ENCODE measurements at regions not wholly inside any gene's neighbourhood (a gene's known extent, or its start where the extent isn't known, plus 50 kb on each side); places are given as distances from the start of the nearest gene placed in this dataset.
"Not testable (repeated sequence)": the region's sequence is repeated elsewhere in the genome, so short reads cannot be mapped to it uniquely, and the experiment has no call there.

DNA sequence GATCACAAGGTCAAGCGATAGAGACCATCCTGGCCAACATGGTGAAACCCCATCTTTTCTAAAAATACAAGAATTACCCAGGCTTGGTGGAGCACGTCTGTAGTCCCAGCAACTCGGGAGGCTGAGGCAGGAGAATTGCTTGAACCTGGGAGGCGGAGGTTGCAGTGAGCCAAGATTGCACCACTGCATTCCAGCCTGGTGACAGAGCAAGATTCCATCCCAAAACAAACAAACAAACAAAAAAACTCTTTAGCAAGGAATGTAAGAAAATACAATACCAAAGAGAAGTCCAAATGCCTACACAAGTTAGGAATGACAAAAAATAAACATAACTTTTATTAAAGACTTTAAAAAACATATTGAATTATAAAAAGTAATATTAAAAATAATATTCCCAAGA, 462.3 kb downstream of the C12orf50 start:
- DNase-seq (ENCODE audit: low spot score), result not testable (repeated sequence)

DNA sequence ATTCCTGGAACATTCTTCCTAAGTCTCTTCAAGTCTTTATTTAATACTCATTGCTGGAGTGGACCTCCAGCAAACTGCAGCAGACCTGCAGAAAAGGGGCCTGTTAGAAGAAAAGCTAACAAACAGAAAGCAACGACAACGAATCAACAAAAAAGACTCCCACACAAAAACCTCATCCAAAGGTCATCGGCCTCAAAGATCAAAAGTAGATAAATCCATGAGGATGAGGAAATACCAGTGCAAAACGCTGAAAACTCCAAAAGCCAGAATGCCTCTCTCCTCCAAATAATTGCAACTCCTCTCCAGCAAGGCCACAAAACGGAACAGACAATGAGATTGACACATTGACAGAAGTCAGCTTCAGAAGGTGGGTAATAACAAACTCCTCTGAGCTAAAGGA, 472.2 kb downstream of the C12orf50 start:
- no peak for DNase-seq (ENCODE audit: low spot score)

DNA sequence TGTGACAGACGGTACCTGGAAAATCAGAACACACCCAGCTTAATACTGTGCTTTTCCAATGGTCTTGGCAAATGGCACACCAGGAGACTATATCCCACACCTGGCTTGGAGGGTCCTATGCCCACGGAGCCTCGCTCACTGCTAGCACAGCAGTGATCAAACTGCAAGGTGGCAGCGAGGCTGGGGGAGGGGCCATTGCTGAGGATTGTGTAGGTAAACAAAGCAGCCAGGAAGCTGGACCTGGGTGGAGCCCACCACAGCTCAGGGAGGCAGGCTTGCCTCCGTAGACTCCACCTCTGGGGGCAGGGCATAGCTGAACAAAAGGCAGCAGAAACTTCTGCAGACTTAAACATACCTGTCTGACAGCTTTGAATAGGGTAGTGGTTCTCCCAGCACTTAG, 498.0 kb downstream of the C12orf50 start:
- DNase-seq (ENCODE audit: low spot score), result not testable (repeated sequence)

DNA sequence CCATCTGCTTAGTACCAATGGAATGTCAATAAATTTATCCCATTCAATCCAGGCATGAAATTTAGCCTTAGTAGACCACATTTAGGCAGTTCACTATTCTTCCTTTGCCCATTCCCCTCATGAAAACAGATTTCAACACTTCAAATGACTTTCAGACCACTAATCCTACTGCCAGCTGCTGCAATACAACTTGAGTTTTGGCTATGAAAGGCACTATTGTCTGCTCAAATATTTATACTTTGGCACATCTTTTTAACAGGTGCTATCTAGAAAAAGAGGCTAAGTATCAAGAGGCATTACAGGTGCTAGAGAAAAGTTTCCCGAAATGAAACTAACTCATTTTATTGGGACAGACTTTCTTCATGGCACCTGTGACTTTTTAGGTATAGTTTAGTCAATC, 499.8 kb downstream of the C12orf50 start:
- DNase-seq (ENCODE audit: low spot score), result no peak

DNA sequence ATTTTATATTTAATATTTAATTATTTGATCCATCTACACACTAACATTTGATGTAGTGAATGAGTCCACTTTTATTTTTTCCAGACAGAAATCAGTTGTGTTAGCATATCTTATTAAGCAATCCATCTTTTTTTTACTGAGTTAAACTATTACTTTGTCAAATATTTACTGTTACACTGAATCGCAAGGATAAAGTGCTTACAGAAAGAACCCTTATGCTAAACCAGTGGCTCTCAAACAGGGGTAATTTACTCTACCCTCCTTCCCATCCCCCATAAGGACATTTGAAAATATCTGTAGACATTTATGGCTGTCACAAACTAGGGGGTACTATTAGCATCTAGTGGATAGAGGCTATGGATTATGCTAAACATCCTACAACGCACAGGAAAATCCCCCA, 508.2 kb downstream of the C12orf50 start:
- no peak for DNase-seq (ENCODE audit: low spot score)

DNA sequence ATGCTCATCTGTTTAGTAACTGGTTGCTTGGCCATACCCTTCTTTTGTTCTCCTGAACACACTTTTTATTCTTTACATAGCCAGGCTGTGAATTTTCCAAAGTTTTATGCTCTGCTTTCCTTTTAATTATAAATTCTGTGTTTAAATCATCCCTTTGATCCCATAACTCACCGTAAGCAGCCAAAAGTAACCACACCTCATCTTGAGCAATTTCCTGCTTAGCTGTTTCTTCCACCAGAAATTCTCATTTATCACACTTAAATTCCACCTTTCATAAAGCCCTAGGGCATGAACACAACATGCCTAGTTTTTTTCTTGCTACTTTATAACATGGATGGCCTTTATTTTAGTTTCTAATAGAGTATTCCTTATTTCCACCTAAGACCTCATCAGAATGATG, 510.7 kb downstream of the C12orf50 start:
- DNase-seq (ENCODE audit: low spot score), result no peak

DNA sequence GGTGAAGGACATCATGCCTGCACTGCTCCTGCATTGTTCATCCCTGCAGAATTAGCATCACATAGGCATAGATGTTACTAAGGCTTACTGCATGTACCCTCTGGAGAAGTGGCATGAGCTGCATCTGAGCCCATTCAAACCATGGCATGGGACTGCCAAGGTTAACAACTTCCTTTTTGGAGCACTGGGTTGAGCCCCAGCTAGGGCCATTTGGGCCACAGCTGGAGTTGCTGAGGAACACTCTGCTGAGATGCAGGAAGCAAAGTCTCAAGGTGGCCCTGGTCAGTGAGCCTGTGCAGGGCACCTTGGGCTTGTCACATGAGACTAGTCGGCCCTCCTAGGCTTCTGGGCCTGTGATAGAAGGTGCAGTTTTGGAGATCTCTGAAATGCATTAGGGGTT, 511.2 kb downstream of the C12orf50 start:
- no peak for DNase-seq (ENCODE audit: low spot score)

DNA sequence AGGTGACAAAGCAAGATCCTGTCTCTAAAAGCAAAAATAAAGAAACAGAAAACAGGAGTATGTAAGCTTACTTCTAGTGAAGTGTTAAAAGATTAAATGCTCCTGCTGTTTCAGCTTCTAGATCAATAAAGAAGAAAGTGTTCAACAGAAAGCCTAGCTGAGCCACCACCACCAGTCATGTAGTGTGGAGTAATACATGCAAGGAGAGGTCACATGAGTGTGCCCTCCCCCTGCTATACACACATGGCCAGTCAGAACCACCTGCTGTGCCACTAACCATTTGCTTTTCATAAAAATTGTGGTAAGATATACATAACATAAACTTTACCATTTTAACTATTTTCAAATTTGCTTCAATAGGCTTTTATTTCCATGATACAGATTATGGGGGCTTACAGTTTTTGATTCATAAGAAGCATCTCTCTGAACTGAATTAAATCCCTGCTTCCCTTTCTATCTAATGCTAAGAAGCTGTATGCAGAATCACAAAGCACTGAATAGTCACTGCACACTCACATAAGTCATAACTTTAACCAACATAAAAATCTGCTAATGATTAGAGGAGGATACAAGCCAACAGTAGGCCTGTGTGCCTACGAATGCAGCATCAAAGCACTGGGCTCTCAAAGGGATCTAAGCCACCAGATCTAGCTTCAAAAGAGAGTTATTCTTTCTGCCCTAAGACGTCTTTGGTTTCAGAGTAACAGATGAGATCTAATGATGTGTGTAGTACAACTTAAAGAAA, 515.5 kb downstream of the C12orf50 start:
- no peak for DNase-seq (ENCODE audit: low spot score)

DNA sequence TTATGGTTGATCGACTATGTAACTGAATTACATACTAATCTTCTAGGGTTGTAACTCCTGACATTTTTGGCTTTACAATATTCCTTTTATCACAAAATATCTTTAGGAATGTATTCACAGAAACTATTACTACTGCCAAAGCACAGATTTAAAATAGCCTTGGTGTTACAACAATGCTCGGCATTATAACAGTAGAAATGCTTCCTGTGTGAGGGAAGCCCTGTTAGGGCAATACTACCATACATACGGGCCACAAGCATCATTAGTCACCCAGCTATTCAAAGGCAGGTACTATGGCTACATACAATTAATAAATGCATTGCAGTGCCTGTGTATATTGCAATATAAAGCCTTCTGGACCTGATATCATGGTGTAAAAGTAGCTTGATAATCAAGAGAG, 517.8 kb downstream of the C12orf50 start:
- DNase-seq (ENCODE audit: low spot score), result no peak

DNA sequence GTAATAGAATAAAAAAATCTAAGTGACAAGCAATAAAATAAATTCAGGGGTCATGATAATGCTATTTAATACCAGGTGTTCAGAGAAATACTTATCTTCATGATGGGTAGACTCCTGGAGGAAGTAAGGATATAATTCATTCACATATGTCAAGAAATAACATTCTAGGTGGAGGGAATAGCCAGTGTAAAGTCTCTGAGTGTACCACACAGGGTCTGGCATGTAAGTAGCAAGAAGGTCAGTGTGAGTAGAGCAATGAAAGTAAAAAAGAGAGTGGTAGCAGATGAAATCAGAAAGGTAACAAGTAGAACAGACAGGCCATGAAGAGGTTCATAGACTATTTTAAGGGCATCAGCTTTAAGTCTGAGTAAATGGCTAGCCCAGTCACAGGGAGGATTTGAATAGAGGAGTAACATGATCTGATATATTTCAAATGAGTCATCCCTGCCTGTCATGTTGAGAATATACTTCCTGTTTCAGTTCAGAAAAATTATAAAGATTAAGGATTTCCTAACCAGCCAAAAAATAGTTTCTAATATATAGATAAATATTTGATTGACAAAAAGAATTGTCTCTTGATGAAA, 519.9 kb downstream of the C12orf50 start:
- DNase-seq (ENCODE audit: low spot score), result no peak

DNA sequence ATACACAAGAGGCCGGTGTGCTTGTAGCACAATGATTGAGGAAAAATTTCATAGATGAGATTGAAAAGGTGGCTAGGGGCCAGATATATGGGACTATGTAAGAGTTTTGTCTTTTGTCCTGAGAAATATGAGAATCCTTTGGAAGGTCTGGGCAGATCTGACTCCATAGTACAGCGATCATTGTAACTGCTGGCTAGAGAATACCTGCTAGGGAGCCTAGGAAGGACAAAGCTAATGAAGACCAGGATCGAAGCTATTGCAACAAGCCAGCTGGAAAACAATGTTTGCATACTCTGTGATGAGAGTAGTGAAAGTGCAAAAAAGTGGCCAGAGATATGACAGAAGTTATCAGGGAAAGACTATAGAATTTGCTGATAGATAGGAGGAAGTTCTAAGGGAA, 537.6 kb downstream of the C12orf50 start:
- DNase-seq (ENCODE audit: low spot score), result no peak

DNA sequence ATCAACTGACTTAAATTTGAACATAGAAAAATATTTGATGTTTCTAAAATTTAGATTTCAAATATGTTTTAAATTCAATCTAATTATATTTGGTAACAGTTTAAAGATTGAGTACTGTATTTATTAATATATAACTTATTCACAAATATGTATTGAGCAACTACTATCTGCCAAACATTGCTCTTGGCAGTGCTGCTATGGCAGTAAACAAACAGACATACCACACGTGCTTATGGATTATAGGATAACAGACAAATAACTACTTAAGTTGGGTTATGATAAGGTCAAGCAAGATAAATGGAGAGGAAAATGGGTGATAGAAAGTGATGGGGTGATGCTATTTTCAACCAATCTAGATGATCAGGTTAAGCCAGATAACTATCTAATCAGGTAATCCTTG, 538.1 kb downstream of the C12orf50 start:
- DNase-seq (ENCODE audit: low spot score), result no peak

DNA sequence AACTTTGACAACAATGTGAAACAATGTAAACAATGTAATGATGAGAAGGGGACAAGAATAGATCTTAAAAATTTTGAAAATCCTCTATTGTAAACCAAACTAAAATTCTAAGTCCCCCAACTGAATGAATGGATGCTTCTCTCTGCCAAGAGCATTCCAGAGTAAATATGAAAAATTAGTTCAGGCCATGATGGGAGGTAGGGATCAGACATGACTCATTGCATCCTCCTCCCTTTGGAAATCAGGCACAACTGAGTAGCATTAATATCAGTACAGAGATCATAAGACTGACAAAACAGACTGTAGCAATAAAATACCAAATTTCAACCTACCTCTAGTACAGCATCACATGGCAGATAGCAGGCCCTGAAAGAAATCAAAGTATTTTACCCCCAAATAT, 559.9 kb downstream of the C12orf50 start:
- DNase-seq (ENCODE audit: low spot score), result no peak

DNA sequence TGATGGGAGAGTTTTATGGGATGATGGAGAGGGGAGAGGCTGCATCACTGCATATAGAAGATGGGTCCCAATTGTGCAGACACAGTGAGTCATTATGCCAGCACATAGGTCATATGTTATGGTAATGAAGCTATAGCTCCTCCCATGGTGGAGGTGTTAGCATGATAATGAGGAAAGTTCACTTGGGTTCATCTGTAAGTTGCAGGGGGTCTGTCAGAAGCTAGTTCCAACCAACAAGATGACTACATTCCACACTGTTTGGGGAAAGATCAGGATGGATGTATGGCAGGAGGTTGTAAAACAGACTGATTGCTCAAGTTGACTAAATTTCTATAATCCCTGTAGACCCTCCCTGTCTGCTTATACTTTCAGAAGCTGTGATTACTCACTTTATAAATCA, 561.3 kb downstream of the C12orf50 start:
- no peak for DNase-seq (ENCODE audit: low spot score)

DNA sequence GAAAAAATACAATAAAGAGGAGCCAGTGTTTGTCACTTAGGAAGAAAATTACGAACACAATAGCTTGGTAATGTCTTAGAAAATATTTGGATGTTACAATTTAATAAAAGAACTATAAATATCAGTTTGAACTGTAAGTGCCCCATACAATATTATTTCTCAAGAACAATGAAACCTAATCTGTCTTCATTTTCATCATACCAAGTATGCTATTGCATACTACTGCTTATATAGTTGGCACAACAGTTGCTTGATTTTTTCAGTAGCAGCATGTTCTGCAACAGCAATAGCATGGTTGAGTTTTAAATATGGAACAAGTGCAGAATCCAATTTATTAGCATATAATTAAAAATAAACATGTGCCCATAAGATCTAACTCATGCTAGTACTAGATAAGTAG, 564.6 kb downstream of the C12orf50 start:
- DNase-seq (ENCODE audit: low spot score), result no peak

DNA sequence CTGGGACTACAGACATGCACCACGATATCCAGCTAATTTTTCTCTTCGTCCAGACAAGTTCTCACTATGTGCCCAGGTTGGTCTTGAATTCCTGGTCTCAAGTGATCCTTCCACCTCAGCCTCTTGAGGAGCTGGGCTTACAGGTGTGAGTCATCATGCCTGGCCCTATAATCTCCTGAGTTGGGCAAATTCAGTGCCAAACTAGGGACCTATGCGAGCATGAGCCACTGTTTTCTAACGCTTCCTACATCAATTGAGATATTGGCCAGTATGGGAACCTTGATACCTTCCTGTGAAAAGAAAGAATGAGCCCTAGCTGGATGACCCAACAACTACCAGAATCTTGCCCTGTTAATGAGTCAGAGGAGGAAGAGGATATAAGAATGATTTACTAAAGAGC, 585.2 kb downstream of the C12orf50 start:
- no peak for DNase-seq (ENCODE audit: low spot score)

DNA sequence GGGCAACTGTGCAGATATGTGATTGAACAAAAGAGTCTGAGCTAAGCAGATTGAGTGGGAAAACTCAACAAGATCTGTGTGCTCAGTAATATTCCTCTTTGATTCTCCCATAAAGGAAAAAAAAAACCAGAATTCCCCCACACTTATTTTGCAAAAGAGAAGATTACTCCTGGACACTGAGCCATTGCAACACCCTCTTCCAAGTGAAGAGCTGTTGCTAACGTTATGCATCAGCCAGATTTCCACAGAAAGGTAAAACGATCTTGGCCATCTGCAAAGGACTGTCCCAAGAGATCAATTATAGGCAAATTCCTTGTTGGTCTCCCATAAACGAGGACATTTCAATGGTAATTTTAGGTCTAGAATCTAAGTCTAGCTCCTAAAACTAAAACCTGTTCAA, 587.7 kb downstream of the C12orf50 start:
- no peak for DNase-seq (ENCODE audit: low spot score)

DNA sequence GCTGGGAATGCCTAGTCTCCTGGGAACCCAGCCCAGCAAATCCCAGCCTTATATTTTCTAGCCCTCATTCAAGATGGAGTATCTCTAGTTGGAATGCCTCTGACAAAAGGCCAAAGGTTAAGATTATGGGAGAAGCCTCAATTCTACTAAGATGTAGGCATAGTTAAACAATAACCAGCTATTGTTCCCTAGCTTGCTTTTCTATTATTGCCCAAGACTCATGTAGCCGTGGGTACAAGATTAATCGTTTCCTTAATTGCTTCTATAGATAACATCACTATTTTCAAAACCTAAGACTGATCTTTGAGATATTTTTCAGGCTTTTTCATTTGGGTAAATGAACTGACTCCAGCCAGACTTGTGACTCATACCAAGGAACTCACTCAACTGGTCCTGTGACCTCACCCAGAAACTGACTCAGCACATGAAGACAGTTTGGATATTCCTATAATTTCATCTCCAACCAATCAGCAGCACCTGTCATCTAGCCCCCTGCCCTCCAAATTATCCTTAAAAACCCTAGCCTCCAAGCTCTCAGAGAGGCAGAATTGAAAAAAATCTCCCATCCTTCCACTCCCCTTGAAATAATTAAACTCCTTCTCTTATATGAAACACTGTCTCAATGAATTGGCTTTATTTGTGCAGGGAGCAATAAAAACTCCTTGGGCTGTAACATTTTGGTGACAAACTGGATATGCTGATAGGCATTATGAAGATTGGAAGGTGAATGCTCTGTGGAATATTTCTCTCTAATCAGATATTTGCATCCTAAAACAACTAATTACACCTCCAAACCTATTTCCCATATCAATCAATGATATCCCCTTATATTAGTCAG, 589.0 kb downstream of the C12orf50 start:
- DNase-seq (ENCODE audit: low spot score), result no peak

DNA sequence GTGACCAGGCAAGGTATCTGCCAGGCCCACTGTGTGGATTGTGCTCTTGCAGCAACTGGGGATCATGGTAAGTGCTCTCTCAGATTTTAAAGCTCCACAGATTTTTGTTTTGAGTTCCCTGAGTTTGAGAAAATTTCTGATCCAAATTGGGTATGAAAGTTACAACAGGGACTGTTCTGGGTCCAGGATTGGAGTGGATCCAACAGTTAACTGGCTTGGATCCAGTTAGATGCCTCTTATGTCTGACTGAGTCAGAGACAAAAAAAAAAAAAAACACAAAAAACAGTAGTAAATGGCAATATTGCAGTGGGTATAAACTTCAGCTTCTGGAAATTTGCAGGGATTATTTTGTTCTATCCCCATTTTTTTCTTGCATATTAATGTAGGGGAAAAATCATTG, 598.8 kb downstream of the C12orf50 start:
- DNase-seq (ENCODE audit: low spot score), result no peak

DNA sequence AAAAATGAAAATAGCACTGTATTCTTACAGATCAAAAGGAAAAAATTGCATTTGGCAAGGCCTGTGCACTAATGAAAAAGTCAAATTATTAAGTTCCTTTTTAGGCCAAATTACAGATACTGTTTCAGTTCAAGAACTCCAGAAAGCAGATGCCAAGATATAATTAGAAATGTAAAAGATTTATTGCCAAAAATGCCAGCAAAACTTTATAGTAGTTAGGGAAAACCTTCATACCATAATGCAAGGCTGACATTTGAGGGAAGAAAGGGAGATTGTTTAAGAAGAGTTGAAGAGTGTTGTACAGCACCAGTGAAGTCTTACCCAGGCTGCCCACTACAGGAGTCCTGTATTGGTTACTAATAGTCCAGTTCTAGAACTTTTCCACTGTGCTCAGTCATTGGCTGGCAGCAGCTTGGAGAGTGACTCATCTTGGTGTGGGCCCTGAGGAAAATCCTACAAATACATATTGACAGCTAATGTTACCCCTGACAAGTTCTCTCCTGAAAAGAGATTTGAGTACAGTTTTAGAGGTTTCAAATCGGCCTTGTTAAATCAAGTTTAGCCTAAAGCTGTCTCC, 600.4 kb downstream of the C12orf50 start:
- DNase-seq (ENCODE audit: low spot score), result no peak

DNA sequence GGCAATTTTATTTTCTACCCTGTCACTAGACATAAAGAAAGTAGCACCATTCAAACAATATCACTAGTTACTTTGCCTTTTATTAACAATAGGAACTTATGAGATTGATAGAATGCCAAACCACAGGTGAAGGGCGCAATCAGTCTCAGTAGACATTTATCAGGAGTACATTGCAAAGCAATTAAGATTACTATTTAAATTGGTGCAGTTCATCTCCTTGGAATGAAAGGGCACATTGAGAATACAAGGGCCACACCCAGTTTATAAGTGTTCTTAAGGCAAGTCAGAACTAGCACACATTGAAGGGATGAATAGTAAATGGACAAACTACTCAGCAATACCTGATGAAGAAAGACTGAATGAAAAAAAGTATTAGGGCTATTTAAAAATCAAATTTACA, 601.4 kb downstream of the C12orf50 start:
- no peak for DNase-seq (ENCODE audit: low spot score)

DNA sequence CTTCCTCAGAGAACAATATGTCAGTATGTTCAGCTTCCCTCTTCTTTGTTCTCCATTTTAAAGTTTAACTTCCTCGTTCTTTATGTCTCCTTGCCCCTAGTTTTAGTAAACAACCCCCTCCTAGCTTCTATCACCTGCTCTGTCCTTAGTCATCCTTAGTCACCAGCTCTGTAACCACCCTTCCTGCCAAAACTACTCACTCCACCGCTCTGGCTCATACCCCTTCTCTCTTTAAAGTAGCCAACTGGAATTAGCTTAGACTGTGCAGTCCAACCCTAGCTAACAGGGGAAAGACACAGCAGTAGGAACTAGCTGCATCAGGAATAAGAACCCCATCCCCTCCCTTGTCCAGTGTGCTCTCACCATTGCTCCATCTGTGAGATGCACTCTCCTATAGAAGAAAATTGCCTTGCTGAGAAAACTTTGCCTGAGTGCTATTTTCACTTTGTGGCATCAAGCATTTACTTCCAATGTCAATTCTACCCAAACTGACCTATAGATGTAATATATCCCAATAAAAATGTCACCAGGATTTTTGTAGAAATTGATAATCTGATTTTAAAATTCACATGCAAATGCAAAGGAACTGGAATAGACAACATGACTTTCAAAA, 603.2 kb downstream of the C12orf50 start:
- no peak for DNase-seq (ENCODE audit: low spot score)

Data from hematopoietic multipotent progenitor cell treated with erythropoietin and hydrocortisone succinate and interleukin-3 and kit ligand, for 15 days (in vitro differentiated cells).